ENCODE measurements at regions not wholly inside any gene's neighbourhood (a gene's known extent, or its start where the extent isn't known, plus 50 kb on each side); places are given as distances from the start of the nearest gene placed in this dataset.
"Not testable (repeated sequence)": the region's sequence is repeated elsewhere in the genome, so short reads cannot be mapped to it uniquely, and the experiment has no call there.

GRCh38 chr1:233460692-233461091, 133.2 kb downstream of the MAP3K21 start:
- H3K27me3 Mint-ChIP-seq, result peaks cover 0 to 7% of the 10 kb centered on the region in 2 donors
- ATAC-seq, result no peak
- no peaks in the 10 kb centered on the region for H3K9me3 Mint-ChIP-seq
- no peak overlapping the region for H3K27ac Mint-ChIP-seq
- H3K36me3 Mint-ChIP-seq, result no peaks in the 10 kb centered on the region
- no peak for DNase-seq (ENCODE audit: low spot score)
- H3K4me1 Mint-ChIP-seq (ENCODE audit: low read depth in 2 of 2), result no peaks in the 10 kb centered on the region
- no peak overlapping the region for H3K4me3 Mint-ChIP-seq

DNA sequence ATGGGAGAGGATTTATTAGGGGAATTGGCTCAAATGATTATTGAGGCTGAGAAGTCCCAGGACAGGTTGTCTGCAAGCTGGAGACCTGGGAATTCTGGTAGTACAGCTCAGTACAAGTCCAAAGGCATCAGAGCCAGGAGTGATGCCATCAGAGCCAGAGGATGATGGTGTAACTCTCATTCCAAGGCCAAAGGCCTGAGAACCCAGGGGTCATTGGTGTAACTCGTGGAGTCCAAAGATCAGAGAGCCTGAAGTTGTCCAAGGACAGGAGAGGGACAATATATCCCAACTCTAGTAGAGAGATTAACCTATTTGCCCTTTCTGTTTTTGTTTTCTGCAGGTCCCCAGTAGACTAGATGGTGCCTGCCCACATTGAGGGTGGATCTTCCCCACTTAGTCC, 134.3 kb downstream of the MAP3K21 start:
- Mint-ChIP-seq H3K36me3 (no peaks in the 10 kb centered on the region), H3K27ac (no peak overlapping the region), H3K27me3 (peaks cover 0 to 7% of the 10 kb centered on the region in 2 donors), H3K4me1 (ENCODE audit: low read depth in 2 of 2) (no peaks in the 10 kb centered on the region), H3K4me3 (no peak overlapping the region), H3K9me3 (no peaks in the 10 kb centered on the region)
- DNase-seq (ENCODE audit: low spot score) (no peak), ATAC-seq (no peak)

DNA sequence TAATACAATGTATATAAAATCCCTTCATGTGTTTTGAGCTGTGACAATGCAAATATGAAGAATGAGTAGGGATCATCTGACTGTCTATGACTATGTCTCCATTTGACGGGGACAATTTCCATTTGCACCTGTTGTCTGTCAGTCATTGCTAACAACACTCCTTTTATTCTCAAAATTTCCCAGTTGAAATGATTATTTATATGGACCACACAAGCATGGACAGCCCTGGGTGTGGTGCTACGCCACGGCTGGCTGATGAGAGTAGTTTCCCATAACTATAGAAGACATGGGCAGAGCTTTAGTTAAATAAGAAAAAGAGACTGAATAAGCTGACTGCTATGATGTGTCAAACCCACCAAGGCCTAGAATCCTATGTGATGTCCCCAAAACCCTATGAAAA, 135.8 kb downstream of the MAP3K21 start:
- H3K36me3 Mint-ChIP-seq, result no peaks in the 10 kb centered on the region

DNA sequence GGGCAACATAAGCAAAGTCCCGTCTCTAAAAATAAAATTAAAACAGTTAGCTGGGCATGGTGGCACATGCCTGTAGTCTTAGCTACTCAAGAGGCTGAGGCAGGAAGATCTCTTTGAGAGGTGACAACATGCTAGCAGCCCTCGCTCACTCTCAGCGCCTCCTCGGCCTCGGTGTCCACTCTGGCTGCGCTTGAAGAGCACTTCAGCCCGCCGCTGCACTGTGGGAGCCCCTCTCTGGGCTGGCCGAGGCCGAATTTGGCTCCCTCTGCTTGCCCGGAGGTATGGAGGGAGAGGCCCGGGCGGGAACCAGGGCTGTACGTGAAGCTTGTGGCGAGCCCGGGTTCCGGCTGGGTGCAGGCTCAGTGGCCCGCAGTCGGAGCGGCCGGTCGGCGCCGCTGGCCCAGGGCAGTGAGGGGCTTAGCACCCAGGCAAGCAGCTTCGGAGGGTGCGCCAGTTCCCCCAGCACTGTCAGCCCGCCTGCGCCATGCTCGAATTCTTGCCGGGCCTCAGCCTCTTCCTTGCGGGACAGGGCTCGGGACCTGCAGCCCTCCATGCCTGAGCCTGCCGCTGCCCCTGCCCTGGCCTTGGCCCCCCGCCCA, 138.3 kb downstream of the MAP3K21 start:
- DNase-seq (ENCODE audit: low spot score) (no peak), ATAC-seq (no peak)
- Mint-ChIP-seq H3K9me3 (no peaks in the 10 kb centered on the region), H3K27me3 (no peaks in the 10 kb centered on the region), H3K4me1 (ENCODE audit: low read depth in 2 of 2) (no peaks in the 10 kb centered on the region), H3K4me3 (no peak overlapping the region), H3K27ac (no peak overlapping the region), H3K36me3 (no peaks in the 10 kb centered on the region)

More for the DNA sequence above, 135.8 kb downstream of the MAP3K21 start:
- Mint-ChIP-seq H3K9me3 (no peaks in the 10 kb centered on the region), H3K27ac (no peak overlapping the region), H3K4me3 (no peak overlapping the region), H3K4me1 (ENCODE audit: low read depth in 2 of 2) (no peaks in the 10 kb centered on the region), H3K27me3 (peaks cover 0 to under 1% of the 10 kb centered on the region in 2 donors)
- ATAC-seq (no peak), DNase-seq (ENCODE audit: low spot score) (no peak)

DNA sequence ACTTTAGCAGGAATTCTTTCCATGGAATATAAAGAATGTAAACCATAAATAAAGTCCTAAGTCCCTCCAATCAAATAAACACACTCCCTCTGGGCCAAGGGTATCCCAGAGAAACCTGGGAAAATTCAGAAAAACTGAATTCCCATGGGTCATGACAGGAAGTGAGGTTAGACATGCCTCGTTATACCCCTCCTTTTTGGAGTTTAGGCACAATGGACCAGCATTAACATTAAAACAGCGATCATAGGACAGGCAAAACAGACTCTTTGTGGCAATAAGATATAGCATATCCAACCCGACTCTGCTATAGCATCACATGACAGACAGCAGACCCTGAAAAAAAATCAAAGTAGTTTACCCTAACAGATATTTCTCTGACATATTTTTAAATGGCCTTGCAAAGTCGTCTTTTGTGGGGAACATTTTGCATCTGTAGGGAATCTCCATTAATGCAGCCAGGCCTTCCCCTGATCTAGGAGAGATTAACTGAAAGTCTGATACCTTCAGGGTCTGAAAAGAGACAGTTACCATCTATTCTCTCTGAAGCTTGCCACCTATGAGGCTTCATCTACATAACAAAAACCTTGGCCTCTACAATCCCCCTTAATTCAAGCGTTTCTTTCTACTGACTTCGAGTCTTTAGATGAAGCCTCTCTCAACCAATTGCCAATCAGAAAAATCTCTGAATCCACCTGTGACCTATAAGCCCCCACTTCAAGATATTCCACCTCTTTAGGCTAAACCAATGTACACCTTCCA, 143.0 kb upstream of the KCNK1 start:
- no peak for ATAC-seq
- peaks cover 2 to 18% of the 10 kb centered on the region in 2 donors for H3K27me3 Mint-ChIP-seq
- H3K36me3 Mint-ChIP-seq, result no peaks in the 10 kb centered on the region
- no peak overlapping the region for H3K27ac Mint-ChIP-seq
- no peak for DNase-seq (ENCODE audit: low spot score)
- no peak overlapping the region for H3K4me3 Mint-ChIP-seq
- H3K4me1 Mint-ChIP-seq (ENCODE audit: low read depth in 2 of 2), result no peaks in the 10 kb centered on the region
- no peaks in the 10 kb centered on the region for H3K9me3 Mint-ChIP-seq

GRCh38 chr1:233471851-233472250, 142.1 kb upstream of the KCNK1 start:
- ATAC-seq; H3K4me3 Mint-ChIP-seq; H3K27ac Mint-ChIP-seq; H3K4me1 Mint-ChIP-seq (ENCODE audit: low read depth in 2 of 2); H3K36me3 Mint-ChIP-seq; DNase-seq (ENCODE audit: low spot score); H3K9me3 Mint-ChIP-seq: not testable (repeated sequence)
- peaks cover 2 to 22% of the 10 kb centered on the region in 2 donors for H3K27me3 Mint-ChIP-seq

GRCh38 chr1:233472796-233473195, 141.1 kb upstream of the KCNK1 start:
- DNase-seq (ENCODE audit: low spot score); H3K9me3 Mint-ChIP-seq; H3K27ac Mint-ChIP-seq; H3K4me3 Mint-ChIP-seq; H3K4me1 Mint-ChIP-seq (ENCODE audit: low read depth in 2 of 2); H3K36me3 Mint-ChIP-seq; ATAC-seq: not testable (repeated sequence)
- peaks cover 6 to 28% of the 10 kb centered on the region in 2 donors for H3K27me3 Mint-ChIP-seq

DNA sequence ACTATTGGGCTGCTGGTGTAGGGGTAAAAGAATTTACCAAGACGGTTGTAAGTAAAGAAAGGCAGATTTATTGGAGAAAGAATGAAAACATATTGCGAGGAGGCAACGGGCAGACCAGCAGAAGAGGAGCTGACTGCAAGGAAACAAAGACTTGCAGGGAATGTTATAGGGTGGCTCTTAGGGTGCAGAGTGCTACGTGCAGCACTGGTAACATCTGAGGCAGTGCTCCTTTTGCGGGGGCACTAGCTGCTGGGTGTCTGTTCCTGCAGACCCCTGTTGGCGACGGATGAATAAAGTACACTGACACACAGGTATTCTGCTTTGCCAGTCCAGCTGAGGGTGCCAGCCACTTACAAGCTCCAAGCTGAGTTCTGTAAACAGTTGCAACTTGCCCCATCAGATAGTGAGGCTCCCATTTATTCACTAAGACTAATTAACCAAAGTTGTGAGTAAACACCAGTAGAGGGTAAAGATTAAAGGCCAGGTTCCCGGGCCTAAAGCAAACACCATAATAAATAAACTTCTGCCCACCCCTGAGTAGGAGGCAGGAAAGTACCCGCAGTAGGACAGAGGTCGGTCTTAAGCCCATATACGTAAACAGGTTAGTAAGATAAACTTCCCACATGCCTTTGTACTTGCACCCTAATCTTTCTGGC, 140.2 kb upstream of the KCNK1 start:
- Mint-ChIP-seq H3K36me3 (no peaks in the 10 kb centered on the region), H3K27ac (no peak overlapping the region), H3K27me3 (peaks cover 6 to 28% of the 10 kb centered on the region in 2 donors), H3K4me3 (no peak overlapping the region), H3K4me1 (ENCODE audit: low read depth in 2 of 2) (no peaks in the 10 kb centered on the region), H3K9me3 (no peaks in the 10 kb centered on the region)
- DNase-seq (ENCODE audit: low spot score) (no peak), ATAC-seq (no peak)

DNA sequence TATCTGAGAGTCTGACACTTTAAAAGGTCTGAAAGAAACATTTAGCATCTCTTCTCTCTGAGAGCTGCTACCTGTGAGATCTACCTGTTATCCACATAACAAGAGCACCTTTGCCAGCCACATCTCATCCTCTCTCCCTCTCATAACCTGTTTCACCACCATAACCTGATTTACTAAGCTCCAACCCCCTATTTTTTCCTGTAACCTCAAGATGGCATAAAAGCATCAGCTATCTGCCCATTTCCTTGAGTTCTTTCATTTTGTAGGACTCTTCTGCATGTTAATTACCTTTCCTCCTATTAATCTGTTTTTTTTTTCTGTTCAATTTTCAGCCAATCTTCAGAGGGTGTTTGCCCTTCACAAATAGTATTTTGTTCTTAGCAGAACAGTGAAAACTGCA, 136.5 kb upstream of the KCNK1 start:
- DNase-seq (ENCODE audit: low spot score) (no peak), ATAC-seq (no peak)
- no peaks in the 10 kb centered on the region for H3K36me3 Mint-ChIP-seq
- H3K27ac Mint-ChIP-seq, result no peak overlapping the region
- H3K4me3 Mint-ChIP-seq, result no peak overlapping the region
- H3K4me1 Mint-ChIP-seq (ENCODE audit: low read depth in 2 of 2), result no peaks in the 10 kb centered on the region
- no peaks in the 10 kb centered on the region for H3K9me3 Mint-ChIP-seq
- peaks cover 6 to 29% of the 10 kb centered on the region in 2 donors for H3K27me3 Mint-ChIP-seq

DNA sequence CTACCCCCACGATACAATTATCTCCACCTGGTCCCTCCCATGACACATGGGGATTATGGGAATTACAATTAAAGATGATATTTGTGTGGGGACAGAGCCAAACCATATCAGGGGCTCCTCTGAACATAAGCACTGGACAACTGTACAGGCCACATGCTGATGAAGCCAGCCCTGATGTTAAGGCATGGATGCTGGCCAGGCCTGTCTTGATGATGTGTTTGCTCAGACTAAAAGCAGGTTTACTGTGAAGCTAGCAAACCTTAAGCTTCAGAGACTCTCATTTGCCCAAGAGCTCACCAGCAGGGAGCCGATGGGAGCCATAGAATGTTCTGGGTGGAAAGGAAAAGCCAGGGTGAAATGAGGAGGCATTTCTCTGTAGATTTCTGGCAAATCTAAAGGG, 135.3 kb upstream of the KCNK1 start:
- no peaks in the 10 kb centered on the region for H3K4me1 Mint-ChIP-seq (ENCODE audit: low read depth in 2 of 2)
- DNase-seq (ENCODE audit: low spot score) (no peak), ATAC-seq (no peak)
- no peak overlapping the region for H3K4me3 Mint-ChIP-seq
- H3K27ac Mint-ChIP-seq, result no peak overlapping the region
- no peaks in the 10 kb centered on the region for H3K36me3 Mint-ChIP-seq
- H3K27me3 Mint-ChIP-seq, result peaks cover 4 to 16% of the 10 kb centered on the region in 2 donors
- no peaks in the 10 kb centered on the region for H3K9me3 Mint-ChIP-seq

DNA sequence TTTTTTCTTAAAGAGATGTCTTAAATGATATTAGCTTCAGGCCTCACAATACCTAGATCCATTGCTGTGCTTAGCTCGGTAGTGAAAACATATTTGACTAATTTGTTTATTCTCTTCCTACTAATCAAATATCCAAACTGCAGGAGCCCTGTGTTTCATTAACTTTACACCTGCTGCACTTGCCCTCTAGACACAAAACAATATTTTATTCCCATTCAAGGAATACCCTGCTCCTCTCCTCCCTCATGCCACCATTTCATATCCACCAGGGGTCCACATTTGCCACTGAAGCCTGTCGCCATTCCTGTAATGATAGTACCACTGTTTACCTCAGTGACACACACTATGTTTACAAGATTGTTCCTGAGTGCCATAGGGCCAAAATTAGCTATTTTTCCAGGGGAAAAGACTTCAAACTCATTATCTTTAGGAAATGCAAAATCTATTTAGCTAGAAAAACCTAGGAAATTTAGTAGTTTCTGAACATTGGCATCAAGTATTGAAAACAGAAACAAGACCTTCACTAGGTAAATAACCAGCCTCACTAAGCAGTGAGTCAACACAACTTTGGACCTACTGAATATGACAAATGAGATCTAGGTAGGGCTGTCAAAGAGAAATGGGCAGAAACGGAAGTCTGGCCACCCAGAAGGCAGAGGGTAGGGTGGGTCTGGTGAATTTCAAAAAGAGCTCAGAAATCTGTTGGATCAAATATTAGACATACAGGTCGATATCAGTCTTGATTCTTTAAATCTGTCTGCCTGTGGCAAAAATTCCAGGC, 134.6 kb upstream of the KCNK1 start:
- Mint-ChIP-seq H3K27ac (no peak overlapping the region), H3K36me3 (no peaks in the 10 kb centered on the region), H3K27me3 (peaks cover 6 to 15% of the 10 kb centered on the region in 2 donors), H3K4me1 (ENCODE audit: low read depth in 2 of 2) (no peaks in the 10 kb centered on the region), H3K9me3 (no peaks in the 10 kb centered on the region), H3K4me3 (no peak overlapping the region)
- ATAC-seq, result no peak
- no peak for DNase-seq (ENCODE audit: low spot score)

DNA sequence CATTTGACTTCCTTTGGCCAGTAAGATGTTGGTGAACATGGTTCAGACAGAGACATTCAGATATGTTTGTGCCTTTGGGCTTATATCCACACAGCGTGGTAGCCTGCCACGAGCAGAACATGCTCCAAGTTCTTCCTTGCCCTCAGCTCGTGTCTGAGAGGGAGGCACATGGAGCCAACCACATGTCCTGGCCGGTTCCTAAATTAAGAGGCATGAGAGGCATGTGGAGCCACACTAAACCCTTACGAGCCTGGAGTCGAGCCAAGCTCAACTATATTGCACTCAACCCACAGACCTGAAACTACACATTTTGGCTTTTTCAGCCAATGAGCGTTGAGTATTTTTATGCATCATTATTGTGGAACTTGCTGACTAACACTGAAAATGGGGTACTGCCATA, 133.7 kb upstream of the KCNK1 start:
- H3K36me3 Mint-ChIP-seq, result no peaks in the 10 kb centered on the region
- no peaks in the 10 kb centered on the region for H3K9me3 Mint-ChIP-seq
- H3K27me3 Mint-ChIP-seq, result peaks cover 6 to 15% of the 10 kb centered on the region in 2 donors
- no peak for ATAC-seq
- no peaks in the 10 kb centered on the region for H3K4me1 Mint-ChIP-seq (ENCODE audit: low read depth in 2 of 2)
- H3K4me3 Mint-ChIP-seq, result no peak overlapping the region
- H3K27ac Mint-ChIP-seq, result no peak overlapping the region
- no peak for DNase-seq (ENCODE audit: low spot score)

DNA sequence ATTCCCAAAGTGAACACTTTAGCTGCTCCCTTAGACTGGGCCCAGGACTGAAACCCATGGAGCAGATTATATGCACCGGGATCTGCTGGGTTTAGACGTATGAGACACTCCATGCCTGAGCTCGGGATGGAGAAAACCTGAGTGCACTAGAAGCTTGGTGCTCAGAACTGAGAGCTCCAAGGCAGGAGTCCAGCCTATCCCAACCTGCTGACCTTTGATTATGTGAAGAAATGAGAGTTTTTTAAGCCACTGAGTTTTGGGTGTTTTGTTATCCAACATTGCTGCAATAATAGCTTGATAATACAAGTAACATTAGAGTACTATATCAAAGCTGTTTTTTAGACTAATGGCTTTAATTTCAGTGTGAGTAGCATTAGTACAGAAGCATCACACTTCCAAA, 131.5 kb upstream of the KCNK1 start:
- DNase-seq (ENCODE audit: low spot score), result no peak
- Mint-ChIP-seq H3K4me1 (ENCODE audit: low read depth in 2 of 2) (no peaks in the 10 kb centered on the region), H3K9me3 (no peaks in the 10 kb centered on the region), H3K27ac (no peak overlapping the region), H3K36me3 (no peaks in the 10 kb centered on the region), H3K27me3 (peaks cover 8 to 11% of the 10 kb centered on the region in 2 donors), H3K4me3 (no peak overlapping the region)
- no peak for ATAC-seq

GRCh38 chr1:233485385-233485784, 128.5 kb upstream of the KCNK1 start:
- DNase-seq (ENCODE audit: low spot score) (no peak), ATAC-seq (no peak)
- Mint-ChIP-seq H3K36me3 (no peaks in the 10 kb centered on the region), H3K4me1 (ENCODE audit: low read depth in 2 of 2) (no peaks in the 10 kb centered on the region), H3K9me3 (no peaks in the 10 kb centered on the region), H3K4me3 (no peak overlapping the region), H3K27ac (no peak overlapping the region), H3K27me3 (peaks cover 6 to 24% of the 10 kb centered on the region in 2 donors)
